ENCODE measurements at regions not wholly inside any gene's neighbourhood (a gene's known extent, or its start where the extent isn't known, plus 50 kb on each side); places are given as distances from the start of the nearest gene placed in this dataset.

GRCh38 chr2:23118894-23119293 is 266.1 kb upstream of the KLHL29 start:
- Histone ChIP-seq H3K27ac (no peak overlapping the region), H3K4me1 (replicated peaks in 1 of 2) (no peaks in the 10 kb centered on the region), H3K4me3 (no peak overlapping the region)
- in situ Hi-C loops (cut with MboI; ENCODE audit: low pct_unique_long_range_greater_than_20kb in 2 of 9, low sequenced_read_pairs in 9 of 9, unreplicated experiment in 9 of 9), result no loop called here
- 67 to 97% (median 86%) methylated on average over 2 to 10 of the region's 11 CpGs; no CpG with 5 or more reads in 2 of the 10 experiments for WGBS, 10 experiments
- ATAC-seq (replicated peaks in 6 of 8), result no peak

- Histone ChIP-seq H3K27ac (no peak overlapping the region), H3K4me1 (replicated peaks in 1 of 2) (no peaks in the 10 kb centered on the region), H3K4me3 (no peak overlapping the region)
- WGBS, 10 experiments, result 40 to 100% (median 75%) methylated on average over 1 to 4 of the region's 4 CpGs; no CpG with 5 or more reads in 2 of the 10 experiments
- no peak for ATAC-seq (replicated peaks in 6 of 8)
- in situ Hi-C loops (cut with MboI; ENCODE audit: low pct_unique_long_range_greater_than_20kb in 2 of 9, low sequenced_read_pairs in 9 of 9, unreplicated experiment in 9 of 9), result no loop called here
Observed at GRCh38 chr2:23120161-23120560, 264.8 kb upstream of the KLHL29 start.

GRCh38 chr2:23121968-23122648 is 262.9 kb upstream of the KLHL29 start:
- in situ Hi-C loops (cut with MboI; ENCODE audit: low pct_unique_long_range_greater_than_20kb in 2 of 9, low sequenced_read_pairs in 9 of 9, unreplicated experiment in 9 of 9), result no loop called here
- peak in 3 of 8 experiments; percentile 37 to 84 (median 41) for ATAC-seq (replicated peaks in 6 of 8)
- WGBS, 10 experiments, result 20 to 89% (median 77%) methylated on average over 1 to 3 of the region's 4 CpGs; no CpG with 5 or more reads in 4 of the 10 experiments

GRCh38 chr2:23122681-23123215 is 262.2 kb upstream of the KLHL29 start:
- H3K4me3 ChIP-seq, result no peak overlapping the region
- in situ Hi-C loops (cut with MboI; ENCODE audit: low pct_unique_long_range_greater_than_20kb in 2 of 9, low sequenced_read_pairs in 9 of 9, unreplicated experiment in 9 of 9), result no loop called here
- ATAC-seq (replicated peaks in 6 of 8), result no peak
- H3K27ac ChIP-seq, result no peak overlapping the region
- no peaks in the 10 kb centered on the region for H3K4me1 ChIP-seq (replicated peaks in 1 of 2)
- 8 to 100% (median 62%) methylated on average over 1 to 5 of the region's 5 CpGs; no CpG with 5 or more reads in 3 of the 10 experiments for WGBS, 10 experiments

More at GRCh38 chr2:23121968-23122648, 262.9 kb upstream of the KLHL29 start:
- no peak overlapping the region for H3K4me3 ChIP-seq
- no peaks in the 10 kb centered on the region for H3K4me1 ChIP-seq (replicated peaks in 1 of 2)
- no peak overlapping the region for H3K27ac ChIP-seq

GRCh38 chr2:23123686-23124085 is 261.3 kb upstream of the KLHL29 start:
- no peak for ATAC-seq (replicated peaks in 6 of 8)
- in situ Hi-C loops (cut with MboI; ENCODE audit: low pct_unique_long_range_greater_than_20kb in 2 of 9, low sequenced_read_pairs in 9 of 9, unreplicated experiment in 9 of 9), result no loop called here
- 93 to 100% (median 94%) methylated on average over 2 of the region's 2 CpGs; no CpG with 5 or more reads in 7 of the 10 experiments for WGBS, 10 experiments
- no peak overlapping the region for H3K27ac ChIP-seq
- no peaks in the 10 kb centered on the region for H3K4me1 ChIP-seq (replicated peaks in 1 of 2)
- no peak overlapping the region for H3K4me3 ChIP-seq

GRCh38 chr2:23124214-23124750 is 260.7 kb upstream of the KLHL29 start:
- no peak overlapping the region for H3K4me3 ChIP-seq
- in situ Hi-C loops (cut with MboI; ENCODE audit: low pct_unique_long_range_greater_than_20kb in 2 of 9, low sequenced_read_pairs in 9 of 9, unreplicated experiment in 9 of 9), result no loop called here
- no peak overlapping the region for H3K27ac ChIP-seq
- ATAC-seq (replicated peaks in 6 of 8), result peak in 2 of 8 experiments; percentile 56 to 72
- 7 to 92% (median 76%) methylated on average over 1 to 7 of the region's 7 CpGs; no CpG with 5 or more reads in 2 of the 10 experiments for WGBS, 10 experiments
- H3K4me1 ChIP-seq (replicated peaks in 1 of 2), result no peaks in the 10 kb centered on the region

- Histone ChIP-seq H3K27ac (no peak overlapping the region), H3K4me1 (replicated peaks in 1 of 2) (no peaks in the 10 kb centered on the region), H3K4me3 (no peak overlapping the region)
- in situ Hi-C loops (cut with MboI; ENCODE audit: low pct_unique_long_range_greater_than_20kb in 2 of 9, low sequenced_read_pairs in 9 of 9, unreplicated experiment in 9 of 9), result no loop called here
- ATAC-seq (replicated peaks in 6 of 8), result no peak
- WGBS, 10 experiments, result 27 to 100% (median 73%) methylated on average over 1 to 3 of the region's 4 CpGs; no CpG with 5 or more reads in 3 of the 10 experiments
Observed at GRCh38 chr2:23127465-23127864, 257.5 kb upstream of the KLHL29 start.

- no peak overlapping the region for H3K27ac ChIP-seq
- in situ Hi-C loops (cut with MboI; ENCODE audit: low pct_unique_long_range_greater_than_20kb in 2 of 9, low sequenced_read_pairs in 9 of 9, unreplicated experiment in 9 of 9), result no loop called here
- 40 to 100% (median 81%) methylated on average over 1 to 5 of the region's 7 CpGs; no CpG with 5 or more reads in 3 of the 10 experiments for WGBS, 10 experiments
- ATAC-seq (replicated peaks in 6 of 8), result no peak
- no peaks in the 10 kb centered on the region for H3K4me1 ChIP-seq (replicated peaks in 1 of 2)
- no peak overlapping the region for H3K4me3 ChIP-seq
Observed at GRCh38 chr2:23128684-23129292, 256.2 kb upstream of the KLHL29 start.

GRCh38 chr2:23131066-23131575 is 253.9 kb upstream of the KLHL29 start:
- no peak overlapping the region for H3K4me3 ChIP-seq
- H3K27ac ChIP-seq, result no peak overlapping the region
- no peak for ATAC-seq (replicated peaks in 6 of 8)
- 26 to 93% (median 81%) methylated on average over 3 to 4 of the region's 4 CpGs; no CpG with 5 or more reads in 3 of the 10 experiments for WGBS, 10 experiments
- in situ Hi-C loops (cut with MboI; ENCODE audit: low pct_unique_long_range_greater_than_20kb in 2 of 9, low sequenced_read_pairs in 9 of 9, unreplicated experiment in 9 of 9), result no loop called here
- H3K4me1 ChIP-seq (replicated peaks in 1 of 2), result peaks cover 7 to 8% of the 10 kb centered on the region in 2 donors

GRCh38 chr2:23132000-23132399 is 253.0 kb upstream of the KLHL29 start:
- WGBS, 10 experiments, result 20 to 100% (median 83%) methylated on average over 1 to 2 of the region's 2 CpGs; no CpG with 5 or more reads in 4 of the 10 experiments
- no peak overlapping the region for H3K4me3 ChIP-seq
- in situ Hi-C loops (cut with MboI; ENCODE audit: low pct_unique_long_range_greater_than_20kb in 2 of 9, low sequenced_read_pairs in 9 of 9, unreplicated experiment in 9 of 9), result no loop called here
- peaks cover 7 to 8% of the 10 kb centered on the region in 2 donors for H3K4me1 ChIP-seq (replicated peaks in 1 of 2)
- ATAC-seq (replicated peaks in 6 of 8), result no peak
- no peak overlapping the region for H3K27ac ChIP-seq

- 0 to 100% (median 75%) methylated on average over 1 to 3 of the region's 3 CpGs; no CpG with 5 or more reads in 1 of the 10 experiments for WGBS, 10 experiments
Observed at GRCh38 chr2:23132823-23133595, 252.0 kb upstream of the KLHL29 start.

GRCh38 chr2:23134726-23135125 is 250.3 kb upstream of the KLHL29 start:
- Histone ChIP-seq H3K4me1 (replicated peaks in 1 of 2) (peaks cover 7 to 8% of the 10 kb centered on the region in 2 donors), H3K4me3 (no peak overlapping the region), H3K27ac (no peak overlapping the region)
- WGBS, 10 experiments, result 17 to 57% methylated on average over 1 of the region's 1 CpG; no CpG with 5 or more reads in 8 of the 10 experiments
- in situ Hi-C loops (cut with MboI; ENCODE audit: low pct_unique_long_range_greater_than_20kb in 2 of 9, low sequenced_read_pairs in 9 of 9, unreplicated experiment in 9 of 9), result no loop called here
- no peak for ATAC-seq (replicated peaks in 6 of 8)

More at GRCh38 chr2:23132823-23133595, 252.0 kb upstream of the KLHL29 start:
- in situ Hi-C loops (cut with MboI; ENCODE audit: low pct_unique_long_range_greater_than_20kb in 2 of 9, low sequenced_read_pairs in 9 of 9, unreplicated experiment in 9 of 9), result no loop called here
- ATAC-seq (replicated peaks in 6 of 8), result peak in 2 of 8 experiments; percentile 61 to 66
- Histone ChIP-seq H3K4me3 (no peak overlapping the region), H3K4me1 (replicated peaks in 1 of 2) (peaks cover 7 to 8% of the 10 kb centered on the region in 2 donors), H3K27ac (no peak overlapping the region)

Data from motor neuron (in vitro differentiated cells).